IPS DF 6.9 (cell line): ENCODE measurements at regions not wholly inside any gene's neighbourhood (a gene's known extent, or its start where the extent isn't known, plus 50 kb on each side); places are given as distances from the start of the nearest gene placed in this dataset.
"Not testable (repeated sequence)": the region's sequence is repeated elsewhere in the genome, so short reads cannot be mapped to it uniquely, and the experiment has no call there.

Source experiments
- DNase-seq: peaks from one replicate; pipeline ENCODE4 v3.0.0-alpha.2; 2013; ENCODE audit warnings: low read depth, low spot score
- H3K27ac ChIP-seq: one replicate; pipeline ENCODE4 v1.5.1; 2013; ENCODE audit warnings: low read length, control low read depth
- H3K27me3 ChIP-seq: 2 replicates; pipeline ENCODE4 v1.6.1; 2013; ENCODE audit warnings: mild to moderate bottlenecking, low read length; ENCODE audit not compliant: control insufficient read depth, insufficient read depth
- H3K36me3 ChIP-seq: 2 replicates; pipeline ENCODE4 v1.6.1; 2013; ENCODE audit warnings: low read length; ENCODE audit not compliant: control insufficient read depth, insufficient read depth
- H3K4me1 ChIP-seq: 2 replicates; pipeline ENCODE4 v1.6.1; 2013; ENCODE audit warnings: low read length; ENCODE audit not compliant: control insufficient read depth, insufficient read depth
- H3K4me3 ChIP-seq: 2 replicates; pipeline ENCODE4 v1.5.1; 2013; ENCODE audit warnings: mild to moderate bottlenecking, low read length
- H3K9me3 ChIP-seq: 2 replicates; pipeline ENCODE4 v1.6.1; 2013; ENCODE audit warnings: low read length, inconsistent platforms; ENCODE audit not compliant: control insufficient read depth, insufficient read depth
- WGBS: extraction: QIAGEN DNeasy Blood & Tissue Kit; methylation state at CpG from one replicate; pipeline ENCODE4 v1.1.7; 2013; ENCODE audit warnings: mixed read lengths, missing lambda C conversion rate; ENCODE audit not compliant: insufficient read length, insufficient coverage; 5-methylcytosine and 5-hydroxymethylcytosine counted together

DNA sequence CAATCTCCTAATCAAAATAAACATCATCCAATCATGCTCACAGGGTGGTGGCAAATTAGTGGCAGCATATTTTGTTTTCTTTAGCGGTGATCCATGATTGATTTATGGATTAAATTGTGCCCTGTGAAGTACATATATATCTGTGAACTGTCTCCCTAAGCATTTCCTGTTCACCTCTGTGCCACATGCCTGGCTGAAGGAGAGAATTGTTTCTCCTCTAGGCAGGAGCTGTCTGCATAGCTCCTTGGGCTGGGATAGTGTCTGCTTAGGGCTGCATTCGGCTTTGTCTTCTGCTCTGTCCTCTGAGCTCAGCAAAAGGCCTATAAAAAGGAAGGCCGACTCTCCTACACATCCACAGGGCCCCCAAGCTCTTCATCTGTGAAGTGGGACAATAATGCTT, 246.4 kb downstream of the BCL2L11 start:
- H3K4me3 ChIP-seq, DNase-seq, H3K4me1 ChIP-seq, H3K27me3 ChIP-seq, H3K27ac ChIP-seq, H3K36me3 ChIP-seq, H3K9me3 ChIP-seq: not testable (repeated sequence)
- no CpG with 5 or more reads among the region's 3 CpGs for WGBS

DNA sequence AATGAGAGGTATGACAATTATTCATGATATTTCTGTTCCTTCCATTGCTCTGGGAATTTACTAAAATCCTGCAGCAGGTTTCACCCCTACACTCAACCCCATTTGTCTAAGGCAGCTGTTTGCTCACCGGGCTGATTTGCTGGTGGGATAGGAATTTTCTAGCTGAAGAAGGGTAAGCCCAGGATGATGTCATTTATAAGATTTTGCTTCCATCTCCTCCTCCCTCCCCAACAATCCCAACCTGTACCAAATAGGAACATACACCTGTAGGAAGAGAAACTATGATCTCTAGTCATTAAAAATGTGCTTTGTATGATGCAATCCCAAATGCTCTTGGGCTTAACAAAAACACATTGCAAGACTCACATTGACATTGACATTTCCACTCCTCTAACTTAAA, 247.2 kb downstream of the BCL2L11 start:
- not testable (repeated sequence) for H3K27ac ChIP-seq, H3K27me3 ChIP-seq, H3K9me3 ChIP-seq, H3K4me1 ChIP-seq, H3K36me3 ChIP-seq, DNase-seq, H3K4me3 ChIP-seq
- no CpG with 5 or more reads among the region's 1 CpG for WGBS

DNA sequence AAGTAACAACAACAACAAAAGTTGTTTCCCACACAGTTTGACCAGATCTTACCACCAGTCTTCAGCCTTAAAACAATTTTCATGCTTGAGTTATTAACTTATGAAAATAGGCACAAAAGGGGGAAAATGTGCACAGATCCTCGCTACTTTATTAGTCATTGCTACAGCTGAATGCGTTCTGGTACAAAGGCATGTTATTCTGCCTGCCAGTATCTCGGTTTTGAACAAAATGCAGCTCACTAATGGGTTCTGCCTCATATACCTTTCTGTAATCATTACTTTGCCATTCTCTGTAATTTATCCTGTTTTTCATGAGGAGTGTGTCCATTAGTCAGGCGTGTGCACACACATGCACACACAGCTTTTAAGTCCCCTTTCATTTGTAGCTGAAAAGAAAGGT, 247.6 kb downstream of the BCL2L11 start:
- not testable (repeated sequence) for H3K4me3 ChIP-seq, H3K27ac ChIP-seq, H3K4me1 ChIP-seq, H3K36me3 ChIP-seq, DNase-seq, H3K9me3 ChIP-seq, H3K27me3 ChIP-seq
- WGBS = no CpG with 5 or more reads among the region's 4 CpGs

DNA sequence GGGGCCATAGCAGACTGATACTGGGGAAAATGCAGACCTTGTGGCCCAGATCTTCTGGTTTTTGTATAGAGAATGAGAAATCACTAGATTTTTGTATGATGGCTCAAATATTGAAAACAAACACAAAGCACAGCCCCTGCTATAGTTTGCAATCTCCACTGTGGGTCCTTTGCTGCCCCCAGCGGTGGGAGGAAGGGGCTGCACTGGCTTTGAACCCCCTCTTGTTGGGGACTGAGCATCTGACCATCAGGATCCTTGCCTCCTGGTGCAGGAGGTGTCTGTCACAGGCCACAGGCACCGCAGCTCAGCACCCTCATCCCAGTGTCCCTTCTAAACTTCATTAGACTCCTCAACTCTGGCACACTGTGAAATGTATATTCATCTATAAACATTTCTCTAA, 252.3 kb downstream of the BCL2L11 start:
- not testable (repeated sequence) for H3K9me3 ChIP-seq, H3K27ac ChIP-seq, H3K4me1 ChIP-seq, DNase-seq, H3K27me3 ChIP-seq, H3K4me3 ChIP-seq, H3K36me3 ChIP-seq
- WGBS = no CpG with 5 or more reads among the region's 2 CpGs

- H3K27ac ChIP-seq, H3K9me3 ChIP-seq, H3K4me3 ChIP-seq, H3K4me1 ChIP-seq, H3K27me3 ChIP-seq, DNase-seq, H3K36me3 ChIP-seq: not testable (repeated sequence)
- no CpG with 5 or more reads among the region's 5 CpGs for WGBS
These were observed 253.3 kb downstream of the BCL2L11 start for GRCh38 chr2:111373989-111374388.

DNA sequence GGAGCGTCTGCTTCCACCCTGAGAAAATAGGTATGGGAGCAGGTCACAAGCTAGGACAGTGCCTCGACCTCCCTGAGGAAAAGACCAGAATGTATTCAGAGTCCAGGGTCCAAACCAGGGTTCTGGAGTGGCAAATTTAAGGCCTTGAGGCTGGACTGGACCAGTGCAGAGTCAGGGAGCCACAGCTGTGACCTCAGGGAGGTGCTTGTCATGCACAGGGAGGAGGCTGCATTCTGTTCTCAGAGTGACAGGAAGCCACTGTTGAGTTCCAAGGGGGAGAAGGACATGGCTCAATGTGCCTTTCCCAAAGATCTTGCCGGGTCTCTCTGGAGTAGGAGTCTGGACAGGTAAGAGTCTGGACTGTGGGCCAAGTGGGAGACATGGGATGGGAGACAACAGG, 254.0 kb downstream of the BCL2L11 start:
- not testable (repeated sequence) for H3K36me3 ChIP-seq, H3K27ac ChIP-seq, DNase-seq, H3K9me3 ChIP-seq, H3K4me1 ChIP-seq, H3K27me3 ChIP-seq, H3K4me3 ChIP-seq
- WGBS = no CpG with 5 or more reads among the region's 3 CpGs

DNA sequence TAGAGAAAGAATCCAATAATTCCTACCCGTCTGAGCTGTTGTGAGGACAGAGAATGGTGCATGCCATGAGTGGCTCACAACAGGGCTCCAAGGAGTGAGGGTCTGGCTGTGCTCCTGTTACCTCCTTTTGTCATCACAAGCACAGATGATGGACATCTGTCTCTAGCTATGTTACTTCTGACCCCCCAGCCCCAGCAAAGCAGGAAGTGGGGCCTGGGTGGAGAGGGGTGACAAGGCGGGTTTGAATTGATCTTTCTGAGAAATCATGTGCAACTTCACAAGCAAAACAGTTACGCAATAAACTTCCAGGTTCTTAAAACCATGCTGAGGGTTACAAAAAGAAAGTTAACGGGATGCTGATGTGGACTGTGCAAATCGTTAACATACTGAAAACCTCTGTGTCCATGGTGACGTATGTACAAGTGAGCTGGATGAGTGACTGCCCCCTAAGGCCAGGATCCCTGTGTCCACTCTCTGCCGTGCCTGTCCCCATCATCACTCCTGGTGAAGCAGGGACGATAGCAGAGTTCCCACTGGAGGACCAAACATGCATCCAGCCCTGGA, 254.7 kb downstream of the BCL2L11 start:
- not testable (repeated sequence) for DNase-seq, H3K36me3 ChIP-seq, H3K9me3 ChIP-seq, H3K4me3 ChIP-seq, H3K4me1 ChIP-seq, H3K27ac ChIP-seq, H3K27me3 ChIP-seq
- WGBS = no CpG with 5 or more reads among the region's 8 CpGs

- DNase-seq, H3K4me1 ChIP-seq, H3K9me3 ChIP-seq, H3K4me3 ChIP-seq, H3K27ac ChIP-seq, H3K27me3 ChIP-seq, H3K36me3 ChIP-seq: not testable (repeated sequence)
- WGBS = no CpG with 5 or more reads among the region's 9 CpGs
These were observed 255.7 kb downstream of the BCL2L11 start for GRCh38 chr2:111376272-111376970.

- not testable (repeated sequence) for H3K27me3 ChIP-seq, H3K36me3 ChIP-seq, H3K4me3 ChIP-seq, H3K9me3 ChIP-seq, H3K27ac ChIP-seq, H3K4me1 ChIP-seq, DNase-seq
- WGBS = no CpG with 5 or more reads among the region's 7 CpGs
These were observed 256.2 kb downstream of the BCL2L11 start for GRCh38 chr2:111376971-111377352.

- H3K9me3 ChIP-seq, H3K27me3 ChIP-seq, H3K4me1 ChIP-seq, H3K36me3 ChIP-seq, DNase-seq, H3K4me3 ChIP-seq, H3K27ac ChIP-seq: not testable (repeated sequence)
- WGBS = no CpG with 5 or more reads among the region's 13 CpGs
These were observed 256.8 kb downstream of the BCL2L11 start for GRCh38 chr2:111377386-111377959.

GRCh38 chr2:111378348-111378747, 257.6 kb downstream of the BCL2L11 start:
- not testable (repeated sequence) for H3K4me3 ChIP-seq, DNase-seq, H3K9me3 ChIP-seq, H3K27ac ChIP-seq, H3K4me1 ChIP-seq, H3K27me3 ChIP-seq, H3K36me3 ChIP-seq
- WGBS = no CpG with 5 or more reads among the region's 3 CpGs
